PC-9 (cell line): ENCODE measurements at regions not wholly inside any gene's neighbourhood (a gene's known extent, or its start where the extent isn't known, plus 50 kb on each side); places are given as distances from the start of the nearest gene placed in this dataset.
A peak's percentile ranks its signal among the peaks of the same experiment; 100 is the strongest.

Source experiments
- BruUV-seq: library from RNA; stranded (reverse); fragments of 400-500 nt; replicated peaks from 2 replicates; lab custom pipeline; 2021; lab: Mats Ljungman, UMichigan
- CTCF ChIA-PET: fragments of 300-600 bp; sonication (Branson Sonifier 250); formaldehyde crosslinking; loops from one replicate; lab custom pipeline; 2022; ENCODE audit warnings: antibody characterized with exemption; lab: Charles Lee
- POLR2A ChIA-PET: fragments of 300-600 bp; sonication (Branson Sonifier 250); formaldehyde crosslinking; loops from one replicate; lab custom pipeline; 2022; ENCODE audit warnings: antibody characterized with exemption; ENCODE audit not compliant: unreplicated experiment; lab: Charles Lee
- DNase-seq, 2 experiments: peaks; one replicate each; pipeline versions ENCODE4 v3.0.0 to v3.0.0-alpha.2; 2015 to 2022; ENCODE audit warnings: mixed read lengths in 1 of 2
- H2AFZ ChIP-seq: fragments of 200-600 bp; sonication (generic); 2 replicates; pipeline ENCODE4 v1.8.1; 2017; ENCODE audit warnings: antibody characterized with exemption
- H3F3A ChIP-seq: fragments of 200-600 bp; sonication (generic); 2 replicates; pipeline ENCODE4 v1.8.1; 2017; ENCODE audit warnings: antibody characterized with exemption, mild to moderate bottlenecking, low read depth; ENCODE audit not compliant: insufficient read depth
- H3K27ac ChIP-seq: fragments of 200-600 bp; sonication (generic); 2 replicates; pipeline ENCODE4 v1.6.1; 2016; ENCODE audit warnings: mixed run types
- H3K27me3 ChIP-seq: fragments of 200-600 bp; sonication (generic); 2 replicates; pipeline ENCODE4 v1.6.1; 2016; ENCODE audit warnings: low read depth, mixed run types; ENCODE audit not compliant: insufficient read depth
- H3K36me3 ChIP-seq: fragments of 200-600 bp; sonication (generic); 2 replicates; pipeline ENCODE4 v1.6.1; 2016; ENCODE audit warnings: low read depth, mixed run types
- H3K4me1 ChIP-seq: fragments of 200-600 bp; sonication (generic); replicated peaks from 2 replicates; pipeline ENCODE4 v1.6.1; 2016; ENCODE audit warnings: mixed run types; ENCODE audit not compliant: insufficient read depth
- H3K4me2 ChIP-seq: fragments of 200-600 bp; sonication (generic); 2 replicates; pipeline ENCODE4 v1.6.1; 2017; ENCODE audit warnings: mixed run types
- H3K4me3 ChIP-seq: fragments of 200-600 bp; sonication (generic); 2 replicates; pipeline ENCODE4 v1.6.1; 2016; ENCODE audit warnings: mixed run types
- H3K79me2 ChIP-seq: fragments of 200-600 bp; sonication (generic); 2 replicates; pipeline ENCODE4 v1.6.1; 2017; ENCODE audit warnings: low read depth, mixed run types
- H3K9me2 ChIP-seq: fragments of 200-600 bp; sonication (generic); 2 replicates; pipeline ENCODE4 v1.8.1; 2017; ENCODE audit warnings: mild to moderate bottlenecking; ENCODE audit not compliant: insufficient read depth
- H3K9me3 ChIP-seq: fragments of 200-600 bp; sonication (generic); 2 replicates; pipeline ENCODE4 v1.8.1; 2016; ENCODE audit warnings: low read depth; ENCODE audit not compliant: insufficient read depth
- H4K20me1 ChIP-seq: fragments of 200-600 bp; sonication (generic); 2 replicates; pipeline ENCODE4 v1.8.1; 2017; ENCODE audit not compliant: insufficient read depth
- EZH2 ChIP-seq: fragments of 200-600 bp; sonication (generic); IDR thresholded peaks from 2 replicates; pipeline ENCODE4 v1.8.0; 2017; ENCODE audit warnings: antibody characterized with exemption, low read depth
- intact Hi-C: fragments of 100-400 bp; cut with micrococcal nuclease; formaldehyde crosslinking; loops from one replicate; pipeline ENCODE4 v1.10.0; 2022; ENCODE audit not compliant: unreplicated experiment
- TF ChIP-seq, protein P1 (sequence below): fragments of 200-600 bp; sonication (generic); conservative IDR thresholded peaks from 2 replicates; pipeline ENCODE4 v1.6.1; 2017; ENCODE audit warnings: mixed run types, antibody characterized with exemption, mild to moderate bottlenecking, moderate library complexity

DNA sequence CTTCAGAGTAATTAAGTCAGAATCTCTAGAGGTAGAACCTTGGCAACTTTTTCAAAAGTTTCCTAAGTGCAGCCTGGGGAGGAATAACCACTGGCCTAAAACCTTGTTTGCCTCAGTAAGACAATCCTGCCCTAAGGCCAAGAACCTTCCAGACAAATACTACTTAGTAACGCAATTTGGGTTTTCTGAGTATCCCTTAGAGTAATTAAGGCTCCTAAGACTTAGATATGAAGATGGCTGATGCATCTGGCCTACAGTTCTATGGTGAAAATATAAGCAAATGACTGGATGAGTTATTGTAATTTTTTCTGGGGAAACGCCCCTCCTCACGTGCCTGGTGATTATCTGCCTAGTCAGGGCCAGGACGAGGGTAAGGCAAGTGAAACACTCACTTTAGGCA lies 95.7 kb upstream of the DLX2 start:
- BruUV-seq: no TSS peak
- POLR2A ChIA-PET: no interaction called here
- Histone ChIP-seq H3K27me3 (no peaks in the 10 kb centered on the region), H4K20me1 (no peaks in the 10 kb centered on the region), H3K79me2 (no peaks in the 10 kb centered on the region), H3K9me2 (no peaks in the 10 kb centered on the region), H3F3A (no peaks in the 10 kb centered on the region), H3K27ac (no peak overlapping the region), H3K4me2 (no peak overlapping the region), H3K9me3 (peaks cover 46% of the 10 kb centered on the region), H3K4me3 (no peak overlapping the region), H3K4me1 (peaks cover 9% of the 10 kb centered on the region), H3K36me3 (no peaks in the 10 kb centered on the region), H2AFZ (no peak overlapping the region)
- intact Hi-C loops: no loop called here
- CTCF ChIA-PET: no interaction called here
- TF ChIP-seq EZH2: no peak
- TF ChIP-seq, protein P1, sequence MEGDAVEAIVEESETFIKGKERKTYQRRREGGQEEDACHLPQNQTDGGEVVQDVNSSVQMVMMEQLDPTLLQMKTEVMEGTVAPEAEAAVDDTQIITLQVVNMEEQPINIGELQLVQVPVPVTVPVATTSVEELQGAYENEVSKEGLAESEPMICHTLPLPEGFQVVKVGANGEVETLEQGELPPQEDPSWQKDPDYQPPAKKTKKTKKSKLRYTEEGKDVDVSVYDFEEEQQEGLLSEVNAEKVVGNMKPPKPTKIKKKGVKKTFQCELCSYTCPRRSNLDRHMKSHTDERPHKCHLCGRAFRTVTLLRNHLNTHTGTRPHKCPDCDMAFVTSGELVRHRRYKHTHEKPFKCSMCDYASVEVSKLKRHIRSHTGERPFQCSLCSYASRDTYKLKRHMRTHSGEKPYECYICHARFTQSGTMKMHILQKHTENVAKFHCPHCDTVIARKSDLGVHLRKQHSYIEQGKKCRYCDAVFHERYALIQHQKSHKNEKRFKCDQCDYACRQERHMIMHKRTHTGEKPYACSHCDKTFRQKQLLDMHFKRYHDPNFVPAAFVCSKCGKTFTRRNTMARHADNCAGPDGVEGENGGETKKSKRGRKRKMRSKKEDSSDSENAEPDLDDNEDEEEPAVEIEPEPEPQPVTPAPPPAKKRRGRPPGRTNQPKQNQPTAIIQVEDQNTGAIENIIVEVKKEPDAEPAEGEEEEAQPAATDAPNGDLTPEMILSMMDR: no peak
- peak in 1 of 2 experiments; percentile 49 for DNase-seq

DNA sequence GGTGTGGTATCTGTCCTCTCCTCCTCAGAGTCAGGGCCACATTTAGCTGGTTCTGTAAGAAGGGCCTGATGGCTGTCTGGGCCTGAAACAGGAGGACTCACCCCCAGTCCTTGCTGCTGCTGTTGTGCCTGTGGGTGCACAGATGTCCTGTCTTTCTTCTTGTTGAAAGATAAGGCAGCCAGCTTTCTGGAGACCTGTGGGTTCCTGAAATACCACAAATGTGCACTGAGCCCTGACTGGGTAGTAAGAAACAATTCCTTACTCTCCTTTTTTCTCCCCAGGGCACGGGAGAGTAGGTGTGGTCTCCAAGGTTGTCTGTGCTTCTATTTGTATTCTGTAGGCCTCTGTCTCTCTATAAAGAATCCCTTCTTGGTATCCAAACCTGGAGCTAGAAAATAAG lies 96.2 kb upstream of the DLX2 start:
- H3K27ac ChIP-seq: no peak overlapping the region
- ChIA-PET POLR2A (interaction anchor here (0.7 kb wide), 1 partner anchor 226 kb away, joined by 8 read pairs; no protein-coding TSS in a partner anchor), CTCF (no interaction called here)
- no peak overlapping the region for H3K4me3 ChIP-seq
- DNase-seq: no peak
- no peaks in the 10 kb centered on the region for H3K36me3 ChIP-seq
- peaks cover 9% of the 10 kb centered on the region for H3K4me1 ChIP-seq
- no peaks in the 10 kb centered on the region for H3K27me3 ChIP-seq
- H3K79me2 ChIP-seq: no peaks in the 10 kb centered on the region
- no TSS peak for BruUV-seq
- H4K20me1 ChIP-seq: no peaks in the 10 kb centered on the region
- H2AFZ ChIP-seq: 0 out of 2 replicates have a peak overlapping the region, but pooled peaks have one; percentile 3
- H3K9me3 ChIP-seq: peaks cover 40% of the 10 kb centered on the region
- H3F3A ChIP-seq: no peaks in the 10 kb centered on the region
- no peaks in the 10 kb centered on the region for H3K9me2 ChIP-seq
- TF ChIP-seq, protein P1: no peak
- TF ChIP-seq EZH2: no peak
- intact Hi-C loops: no loop called here
- H3K4me2 ChIP-seq: no peak overlapping the region

DNA sequence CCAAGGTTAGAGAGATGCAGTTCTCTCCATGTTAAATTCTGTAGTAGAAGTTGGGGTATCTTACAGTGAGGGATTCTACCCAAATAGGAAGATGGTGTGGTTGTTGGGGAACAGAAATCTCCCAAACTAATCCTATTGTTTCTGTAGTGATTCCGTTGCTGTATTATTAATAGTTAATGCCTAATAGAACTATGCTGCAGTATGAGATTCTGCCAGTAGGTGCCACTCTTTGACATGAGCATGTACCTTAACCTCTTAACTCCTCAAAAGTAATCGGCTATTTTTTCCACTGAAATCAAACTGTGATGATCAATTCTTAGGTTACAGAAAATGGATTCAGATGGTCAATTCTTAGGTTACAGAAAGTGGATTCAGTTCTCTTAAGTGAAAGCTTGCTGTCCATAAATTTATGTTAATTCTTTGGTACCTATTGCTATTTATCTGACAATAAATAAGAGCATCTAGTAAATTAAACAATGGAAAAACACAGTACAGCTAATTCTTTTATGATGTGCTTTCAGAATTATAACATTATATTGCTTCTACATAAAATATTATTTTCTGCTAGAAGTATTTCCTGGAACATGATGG lies 97.9 kb upstream of the DLX2 start:
- Histone ChIP-seq H3K27ac (no peak overlapping the region), H3K4me1 (peaks cover 8% of the 10 kb centered on the region), H3K4me2 (no peak overlapping the region), H3K79me2 (no peaks in the 10 kb centered on the region), H3K4me3 (no peak overlapping the region), H3K36me3 (no peaks in the 10 kb centered on the region), H4K20me1 (no peaks in the 10 kb centered on the region), H3K27me3 (no peaks in the 10 kb centered on the region), H3K9me2 (no peaks in the 10 kb centered on the region), H2AFZ (no peak overlapping the region), H3F3A (no peaks in the 10 kb centered on the region), H3K9me3 (peaks cover 26% of the 10 kb centered on the region; the same call in 1 of the 2 replicates)
- TF ChIP-seq EZH2: no peak
- TF ChIP-seq, protein P1: peak; percentile 84
- POLR2A ChIA-PET: no interaction called here
- no TSS peak for BruUV-seq
- CTCF ChIA-PET: no interaction called here
- no peak for DNase-seq
- intact Hi-C loops: no loop called here
